HG03159 (cell line): ENCODE measurements at regions not wholly inside any gene's neighbourhood (a gene's known extent, or its start where the extent isn't known, plus 50 kb on each side); places are given as distances from the start of the nearest gene placed in this dataset.

Source experiments
- ATAC-seq: cut with Tn5 transposase; IDR thresholded peaks from one replicate; pipeline ENCODE4 v1.9.1; 2021; ENCODE audit warnings: mild to moderate bottlenecking, moderate library complexity; ENCODE audit not compliant: unreplicated experiment

GRCh38 chr16:65224471-65224870 lies 102.6 kb upstream of the CDH11 start:
- ATAC-seq = no peak

DNA sequence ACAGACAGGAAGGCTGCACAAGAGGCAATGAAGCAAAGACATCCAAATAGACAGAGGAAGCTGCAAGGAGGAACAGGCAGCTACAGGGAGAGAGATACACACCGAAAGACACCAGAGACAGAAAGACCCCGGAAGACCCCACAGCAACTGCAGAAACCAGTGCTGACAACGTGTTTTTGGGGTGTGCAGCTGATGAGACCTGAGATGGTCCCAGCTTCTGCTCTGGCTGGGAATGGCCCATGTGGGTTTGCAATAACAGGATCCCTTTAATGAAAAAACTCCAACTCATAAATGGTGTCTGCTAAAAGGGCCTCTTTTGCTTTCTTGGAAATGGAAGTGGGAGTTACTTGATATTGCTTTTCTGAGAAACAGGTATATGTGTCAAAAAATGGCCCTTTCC lies 101.5 kb upstream of the CDH11 start:
- no peak for ATAC-seq

- ATAC-seq = no peak
Observed at GRCh38 chr16:65222536-65222935, 100.7 kb upstream of the CDH11 start.

GRCh38 chr16:65222049-65222448 lies 100.2 kb upstream of the CDH11 start:
- no peak for ATAC-seq

DNA sequence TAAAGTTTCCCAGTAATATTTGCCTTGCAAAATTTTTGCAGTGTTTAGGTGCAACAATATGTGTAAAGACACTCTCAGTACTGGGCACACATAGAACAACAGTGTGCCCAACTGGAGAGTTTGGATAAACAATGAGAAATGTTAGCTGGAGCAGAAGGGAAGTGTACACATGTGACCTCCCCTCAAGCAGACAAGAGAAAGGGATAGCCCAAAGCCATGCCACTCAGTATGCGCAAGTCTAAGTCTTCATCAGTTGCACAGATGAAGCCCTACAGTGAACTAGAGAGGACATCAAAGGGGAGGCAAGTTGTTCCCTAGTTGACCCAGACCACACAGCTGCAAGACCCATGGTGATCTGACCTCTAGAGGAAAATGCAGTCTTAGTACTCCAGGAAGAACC lies 97.9 kb upstream of the CDH11 start:
- no peak for ATAC-seq

- ATAC-seq = no peak
Observed at GRCh38 chr16:65218348-65218747, 96.5 kb upstream of the CDH11 start.

GRCh38 chr16:65213866-65214595 lies 92.2 kb upstream of the CDH11 start:
- ATAC-seq = no peak

GRCh38 chr16:65212791-65213190 lies 90.9 kb upstream of the CDH11 start:
- no peak for ATAC-seq

- ATAC-seq = no peak
Observed at GRCh38 chr16:65212240-65212639, 90.4 kb upstream of the CDH11 start.

DNA sequence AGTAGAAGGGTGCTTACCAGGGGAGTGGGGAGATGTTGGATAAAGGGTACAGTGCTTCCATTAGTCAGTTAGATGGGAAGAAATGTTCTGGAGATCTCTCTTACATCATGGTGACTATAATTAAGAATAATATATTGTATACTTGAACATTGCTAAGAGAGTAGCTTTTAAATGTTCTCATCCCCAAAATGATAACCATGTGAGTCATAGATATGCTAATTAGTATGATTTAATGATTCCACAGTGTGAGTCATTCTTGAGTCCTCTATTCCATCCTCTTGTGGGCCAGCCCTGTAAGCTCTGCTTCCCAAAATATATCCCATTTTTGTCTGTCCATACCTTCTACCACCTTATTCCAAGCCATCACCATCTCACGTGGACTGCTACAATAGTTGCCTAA lies 80.6 kb upstream of the CDH11 start:
- no peak for ATAC-seq

- ATAC-seq = no peak
Observed at GRCh38 chr16:65201511-65201910, 79.6 kb upstream of the CDH11 start.

- no peak for ATAC-seq
Observed at GRCh38 chr16:65200857-65201256, 79.0 kb upstream of the CDH11 start.

GRCh38 chr16:65200156-65200773 lies 78.4 kb upstream of the CDH11 start:
- ATAC-seq = no peak

- ATAC-seq = no peak
Observed at GRCh38 chr16:65196420-65197075, 74.7 kb upstream of the CDH11 start.

DNA sequence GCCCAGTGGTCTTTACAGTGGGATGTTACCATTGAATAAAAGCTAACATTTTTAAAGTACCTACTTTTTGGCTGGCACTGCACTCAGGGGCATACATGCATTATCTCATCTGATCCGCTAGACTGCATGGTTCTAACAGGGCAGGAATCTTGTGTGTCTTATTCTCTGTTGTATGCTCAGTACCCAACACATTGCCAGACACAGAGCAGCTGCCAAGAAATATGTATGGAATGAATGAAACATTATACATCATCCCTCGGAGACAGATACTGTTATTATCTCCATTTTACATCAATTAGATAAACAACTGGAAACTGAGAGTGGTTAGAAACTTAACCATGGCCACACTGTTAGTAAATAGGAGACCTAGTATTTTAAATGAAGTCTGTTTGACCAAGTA lies 74.1 kb upstream of the CDH11 start:
- ATAC-seq = no peak

DNA sequence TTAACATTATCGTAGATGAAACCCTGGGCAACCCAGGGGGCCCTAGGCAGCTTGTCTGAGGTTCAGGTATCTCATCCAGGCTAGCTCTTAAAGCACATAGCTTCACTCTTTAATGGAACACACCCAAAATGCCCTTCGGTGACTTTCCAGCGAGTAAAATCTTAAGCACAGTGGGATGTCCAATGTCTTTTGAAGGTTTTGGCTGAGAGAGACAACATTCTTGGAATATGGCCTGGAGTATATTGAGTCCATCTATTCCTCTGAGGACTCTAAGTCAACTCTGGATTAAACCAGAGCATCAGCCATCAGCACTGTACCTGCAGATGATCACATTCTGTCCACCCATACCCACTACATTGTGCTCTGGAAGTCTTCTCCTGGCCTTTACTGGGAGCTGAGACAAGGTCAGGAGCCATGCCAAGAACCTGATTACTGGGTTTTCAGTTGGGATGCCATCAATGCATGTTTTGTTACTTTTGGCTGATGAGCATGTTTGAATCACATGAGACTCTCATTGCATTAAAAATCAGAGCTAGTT lies 63.4 kb upstream of the CDH11 start:
- no peak for ATAC-seq

GRCh38 chr16:65181071-65181561 lies 59.3 kb upstream of the CDH11 start:
- ATAC-seq = no peak

DNA sequence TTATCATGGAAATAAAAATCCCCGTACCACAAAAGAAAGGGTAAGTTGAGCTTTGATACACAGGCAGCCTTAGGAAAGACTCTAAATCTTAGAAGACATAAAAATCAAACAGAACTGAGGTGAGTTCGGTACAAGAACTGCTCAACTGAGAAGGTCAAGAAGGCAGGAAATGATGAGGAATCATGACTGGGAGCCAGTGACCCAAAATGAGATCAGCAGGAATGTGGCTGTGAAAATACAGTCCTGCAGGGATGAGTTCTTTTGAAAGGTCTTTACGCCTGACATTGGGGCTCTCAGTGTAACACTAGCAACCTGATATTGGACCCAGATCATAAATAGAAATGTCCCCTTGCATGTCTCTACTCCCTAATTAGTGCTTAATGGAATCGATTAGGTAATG lies 56.3 kb upstream of the CDH11 start:
- ATAC-seq = no peak

DNA sequence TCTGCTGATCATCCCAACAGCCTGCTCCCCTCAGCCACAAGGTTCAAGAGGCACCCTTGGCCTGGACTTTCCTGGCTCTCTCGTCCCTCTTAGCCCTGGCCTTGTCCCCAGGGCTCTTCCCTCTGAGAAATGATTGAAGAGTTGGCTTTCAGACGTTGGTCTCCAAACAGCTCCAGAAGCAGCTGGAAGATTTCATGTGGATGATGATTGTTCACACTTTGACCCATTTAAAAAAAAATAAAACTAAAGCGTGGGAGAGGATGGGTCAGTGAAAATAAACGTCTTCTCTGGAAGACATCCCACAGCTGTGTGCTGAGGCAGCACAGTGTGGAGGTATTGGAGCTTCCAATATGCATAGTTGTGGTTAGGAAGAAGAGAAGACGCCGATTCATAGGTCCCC lies 54.7 kb upstream of the CDH11 start:
- no peak for ATAC-seq

DNA sequence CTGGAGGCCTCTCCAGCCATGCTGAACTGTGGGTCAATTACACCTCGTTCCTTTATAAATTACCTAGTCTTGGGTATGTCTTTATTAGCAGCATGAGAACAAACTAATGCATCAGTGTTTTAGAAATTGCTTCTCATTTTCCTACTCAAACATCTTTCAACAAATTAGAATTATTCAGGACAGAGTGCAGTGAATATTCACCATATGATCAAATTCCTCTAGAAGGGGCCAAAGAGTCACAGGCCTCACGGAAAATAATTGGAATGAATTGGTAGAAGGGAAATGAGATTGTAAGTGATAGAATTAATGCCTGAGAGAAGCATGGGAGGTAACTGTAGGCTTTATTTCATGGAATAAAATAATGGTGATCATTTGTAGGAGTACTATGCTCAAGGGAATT lies 50.5 kb upstream of the CDH11 start:
- no peak for ATAC-seq
